OCI-LY7 (cell line): ENCODE measurements at regions not wholly inside any gene's neighbourhood (a gene's known extent, or its start where the extent isn't known, plus 50 kb on each side); places are given as distances from the start of the nearest gene placed in this dataset.

Experiments used
- BruUV-seq: library from RNA; stranded (reverse); fragments of 400-500 nt; replicated peaks from 2 replicates; lab custom pipeline; 2021; lab: Mats Ljungman, UMichigan
- CTCF ChIA-PET: fragments of 300-600 bp; sonication (Branson Sonifier 250); formaldehyde crosslinking; loops from one replicate; lab custom pipeline; 2022; ENCODE audit warnings: antibody characterized with exemption; ENCODE audit not compliant: unreplicated experiment; lab: Charles Lee
- POLR2A ChIA-PET: fragments of 300-600 bp; sonication (Branson Sonifier 250); formaldehyde crosslinking; loops from one replicate; lab custom pipeline; 2022; ENCODE audit warnings: antibody characterized with exemption; lab: Charles Lee
- DNase-seq: peaks from one replicate; pipeline ENCODE4 v3.0.0-alpha.2; 2015; ENCODE audit warnings: low spot score
- H2AFZ ChIP-seq: fragments of 200-600 bp; sonication (generic), shearing (Covaris generic); 2 replicates; pipeline ENCODE4 v1.6.1; 2014; ENCODE audit warnings: mild to moderate bottlenecking, antibody characterized with exemption, low read length, moderate library complexity
- H3K27ac ChIP-seq: fragments of 200-600 bp; sonication (generic); 2 replicates; pipeline ENCODE4 v1.5.1; 2014; ENCODE audit warnings: mixed run types, low read depth, mild to moderate bottlenecking, moderate library complexity, low read length, inconsistent platforms; ENCODE audit not compliant: poor library complexity, severe bottlenecking
- H3K36me3 ChIP-seq: fragments of 200-600 bp; sonication (generic); 2 replicates; pipeline ENCODE4 v1.6.1; 2014; ENCODE audit warnings: mild to moderate bottlenecking, antibody characterized with exemption, low read length, moderate library complexity, mixed read lengths; ENCODE audit not compliant: insufficient read depth
- H3K4me1 ChIP-seq: fragments of 200-600 bp; sonication (generic); 2 replicates; pipeline ENCODE4 v1.5.1; 2014; ENCODE audit warnings: mild to moderate bottlenecking, low read length; ENCODE audit not compliant: insufficient read depth, poor library complexity, severe bottlenecking
- H3K4me2 ChIP-seq: fragments of 200-600 bp; sonication (generic); 2 replicates; pipeline ENCODE4 v1.6.1; 2014; ENCODE audit warnings: mild to moderate bottlenecking, low read length
- H3K4me3 ChIP-seq: fragments of 200-600 bp; sonication (generic); 2 replicates; pipeline ENCODE4 v1.5.1; 2014; ENCODE audit warnings: mild to moderate bottlenecking, low read depth, low read length; ENCODE audit not compliant: poor library complexity, severe bottlenecking
- H3K79me2 ChIP-seq: fragments of 200-600 bp; sonication (generic); 2 replicates; pipeline ENCODE4 v1.6.1; 2016; ENCODE audit warnings: low read depth, mild to moderate bottlenecking, low read length, moderate library complexity, mixed read lengths; ENCODE audit not compliant: insufficient read depth
- H3K9me2 ChIP-seq: fragments of 200-600 bp; sonication (generic); 2 replicates; pipeline ENCODE4 v1.6.1; 2016; ENCODE audit warnings: mild to moderate bottlenecking, low read length, mixed read lengths; ENCODE audit not compliant: insufficient read depth
- H3K9me3 ChIP-seq: fragments of 200-600 bp; sonication (generic); 2 replicates; pipeline ENCODE4 v1.6.1; 2014; ENCODE audit warnings: mild to moderate bottlenecking, mixed run types, low read length, mixed read lengths
- H4K20me1 ChIP-seq: fragments of 200-600 bp; sonication (generic); 2 replicates; pipeline ENCODE4 v1.6.1; 2014; ENCODE audit warnings: mild to moderate bottlenecking, antibody characterized with exemption, low read length, moderate library complexity, mixed read lengths; ENCODE audit not compliant: insufficient read depth
- CTCF ChIP-seq: fragments of 200-600 bp; sonication (generic); conservative IDR thresholded peaks from 2 replicates; pipeline ENCODE4 v1.5.1; 2014; ENCODE audit warnings: mild to moderate bottlenecking, antibody characterized with exemption, low read length, moderate library complexity, mixed read lengths
- EZH2phosphoT487 ChIP-seq: fragments of 200-600 bp; sonication (generic); IDR thresholded peaks from 2 replicates; pipeline ENCODE4 v1.6.1; 2018; ENCODE audit warnings: low read depth, borderline replicate concordance, mild to moderate bottlenecking, mixed run types, antibody characterized with exemption, low read length, moderate library complexity, mixed read lengths
- intact Hi-C: fragments of 100-400 bp; cut with micrococcal nuclease; formaldehyde crosslinking; loops from one replicate; pipeline ENCODE4 v1.10.0; 2022; ENCODE audit not compliant: unreplicated experiment

GRCh38 chr11:56843816-56844215, 95.3 kb upstream of the OR9G4 start:
- no peaks in the 10 kb centered on the region for H3K9me3 ChIP-seq
- H3K4me1 ChIP-seq = no peaks in the 10 kb centered on the region
- H3K4me2 ChIP-seq = no peak overlapping the region
- POLR2A ChIA-PET = no interaction called here
- H3K36me3 ChIP-seq = no peaks in the 10 kb centered on the region
- no peak overlapping the region for H3K4me3 ChIP-seq
- no peak overlapping the region for H2AFZ ChIP-seq
- TF ChIP-seq CTCF (no peak), EZH2phosphoT487 (no peak)
- H3K9me2 ChIP-seq = no peaks in the 10 kb centered on the region
- intact Hi-C loops = loop anchor here (10.0 kb wide), 1 partner anchor 271 kb away; no protein-coding TSS in a partner anchor
- no peaks in the 10 kb centered on the region for H3K79me2 ChIP-seq
- CTCF ChIA-PET = interaction anchor here (0.7 kb wide), 1 partner anchor 10 kb away, joined by 3 read pairs; no protein-coding TSS in a partner anchor
- H3K27ac ChIP-seq = no peak overlapping the region
- no peak for DNase-seq
- H4K20me1 ChIP-seq = no peaks in the 10 kb centered on the region
- BruUV-seq = no TSS peak

GRCh38 chr11:56842814-56843794, 94.6 kb upstream of the OR9G4 start:
- BruUV-seq = no TSS peak
- DNase-seq = no peak
- POLR2A ChIA-PET = no interaction called here
- no peak overlapping the region for H3K4me2 ChIP-seq
- no peak overlapping the region for H2AFZ ChIP-seq
- H3K36me3 ChIP-seq = no peaks in the 10 kb centered on the region
- intact Hi-C loops = loop anchor here (10.0 kb wide), 1 partner anchor 272 kb away; no protein-coding TSS in a partner anchor
- no peaks in the 10 kb centered on the region for H3K4me1 ChIP-seq
- H4K20me1 ChIP-seq = no peaks in the 10 kb centered on the region
- H3K79me2 ChIP-seq = no peaks in the 10 kb centered on the region
- TF ChIP-seq CTCF (no peak), EZH2phosphoT487 (no peak)
- H3K27ac ChIP-seq = no peak overlapping the region
- CTCF ChIA-PET = interaction anchor here (0.7 kb wide), 1 partner anchor 405 kb away, joined by 3 read pairs; no protein-coding TSS in a partner anchor
- H3K9me2 ChIP-seq = no peaks in the 10 kb centered on the region
- no peak overlapping the region for H3K4me3 ChIP-seq
- no peaks in the 10 kb centered on the region for H3K9me3 ChIP-seq
